Neuronal stem cell (in vitro differentiated cells): ENCODE measurements at regions not wholly inside any gene's neighbourhood (a gene's known extent, or its start where the extent isn't known, plus 50 kb on each side); places are given as distances from the start of the nearest gene placed in this dataset. TPM values are rescaled to one million over a fixed set of nuclear protein-coding genes. Genes with fewer than 3 reads are reported as not detected.

Source experiments
- small RNA-seq: library from polyadenylated mRNA; stranded (forward); fragments of <200 nt; extraction: miRNeasy Mini kit (QIAGEN cat#:217004); gene quantifications from one replicate; pipeline ENCODE3, GENCODE V24; 2013; ENCODE audit not compliant: insufficient read depth

Small RNAs in the stretch of these regions (small RNA-seq; reads per million reads assigned to genes)
- not detected for gene PPIAP63
- not detected for gene RF00592
